Thyroid gland (tissue), 4 donors: ENCODE measurements at regions not wholly inside any gene's neighbourhood (a gene's known extent, or its start where the extent isn't known, plus 50 kb on each side); places are given as distances from the start of the nearest gene placed in this dataset.

Source experiments
- POLR2A ChIP-seq, 2 donors: fragments of 450-650 bp; IDR thresholded peaks; one replicate each; pipeline ENCODE4 v1.6.1; 2017; ENCODE audit warnings: antibody characterized with exemption in 2 of 2, mild to moderate bottlenecking in 2 of 2, moderate library complexity in 1 of 2
- TF ChIP-seq, protein P1 (sequence below), 6 experiments: fragments of 200-600 bp in 3 of 6; fragments of 450-650 bp in 3 of 6; sonication (generic) in 3 of 6; IDR thresholded peaks; one replicate each; pipeline ENCODE4 v1.5.1; 2016 to 2019; ENCODE audit warnings: antibody characterized with exemption in 6 of 6, mild to moderate bottlenecking in 2 of 6, inconsistent platforms in 1 of 6, moderate library complexity in 1 of 6

DNA sequence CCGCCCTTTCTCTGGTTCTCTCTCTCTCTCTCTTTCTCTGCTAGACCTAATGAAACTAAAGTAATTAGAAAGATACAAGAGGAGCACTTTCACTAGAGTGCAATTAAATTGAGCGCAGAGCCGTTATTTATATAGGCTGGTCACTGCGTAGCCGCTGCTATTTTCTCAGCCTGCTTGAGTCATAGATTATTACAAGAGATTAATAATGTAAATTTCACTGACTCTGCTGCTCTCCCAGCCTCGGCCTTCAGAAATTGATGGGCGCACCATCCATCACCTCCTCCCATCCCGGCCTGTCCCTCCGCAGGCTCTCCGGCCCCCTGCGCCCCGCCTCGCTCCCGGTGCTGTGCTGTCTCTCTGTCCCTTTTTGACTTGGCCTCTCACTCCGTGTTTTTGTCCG lies 268.0 kb upstream of the MVB12B start:
- TF ChIP-seq, protein P1, sequence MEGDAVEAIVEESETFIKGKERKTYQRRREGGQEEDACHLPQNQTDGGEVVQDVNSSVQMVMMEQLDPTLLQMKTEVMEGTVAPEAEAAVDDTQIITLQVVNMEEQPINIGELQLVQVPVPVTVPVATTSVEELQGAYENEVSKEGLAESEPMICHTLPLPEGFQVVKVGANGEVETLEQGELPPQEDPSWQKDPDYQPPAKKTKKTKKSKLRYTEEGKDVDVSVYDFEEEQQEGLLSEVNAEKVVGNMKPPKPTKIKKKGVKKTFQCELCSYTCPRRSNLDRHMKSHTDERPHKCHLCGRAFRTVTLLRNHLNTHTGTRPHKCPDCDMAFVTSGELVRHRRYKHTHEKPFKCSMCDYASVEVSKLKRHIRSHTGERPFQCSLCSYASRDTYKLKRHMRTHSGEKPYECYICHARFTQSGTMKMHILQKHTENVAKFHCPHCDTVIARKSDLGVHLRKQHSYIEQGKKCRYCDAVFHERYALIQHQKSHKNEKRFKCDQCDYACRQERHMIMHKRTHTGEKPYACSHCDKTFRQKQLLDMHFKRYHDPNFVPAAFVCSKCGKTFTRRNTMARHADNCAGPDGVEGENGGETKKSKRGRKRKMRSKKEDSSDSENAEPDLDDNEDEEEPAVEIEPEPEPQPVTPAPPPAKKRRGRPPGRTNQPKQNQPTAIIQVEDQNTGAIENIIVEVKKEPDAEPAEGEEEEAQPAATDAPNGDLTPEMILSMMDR (IDR thresholded peaks at IDR 0.05), result no peak
- no peak for TF ChIP-seq POLR2A (IDR thresholded peaks at IDR 0.05)
